Lung (tissue), 11 donors: ENCODE measurements at regions not wholly inside any gene's neighbourhood (a gene's known extent, or its start where the extent isn't known, plus 50 kb on each side); places are given as distances from the start of the nearest gene placed in this dataset.

Experiments
- ATAC-seq: fragments of 200-7000 bp; cut with Tn5 transposase; one replicate; pipeline ENCODE4 v1.9.1; 2020; ENCODE audit warnings: moderate number of reproducible peaks; ENCODE audit not compliant: insufficient read depth, low FRiP score
- DNase-seq, 3 donors: peaks; one replicate each; pipeline ENCODE4 v3.0.0-alpha.2; 2013 to 2017
- H3K27ac ChIP-seq, 2 donors: one replicate each; pipeline ENCODE4 v1.5.1; 2013; ENCODE audit warnings: mild to moderate bottlenecking in 2 of 2, moderate library complexity in 2 of 2, control low read depth in 1 of 2, inconsistent platforms in 1 of 2, low read depth in 1 of 2, low read length in 1 of 2
- H3K27me3 ChIP-seq, 3 donors: one replicate each; pipeline ENCODE4 v1.5.1; 2013; ENCODE audit warnings: low read length in 2 of 3; ENCODE audit not compliant: control insufficient read depth in 3 of 3, insufficient read depth in 3 of 3
- H3K36me3 ChIP-seq, 4 donors: one replicate each; pipeline ENCODE4 v1.5.1; 2013; ENCODE audit warnings: low read length in 4 of 4, mild to moderate bottlenecking in 1 of 4, moderate library complexity in 1 of 4; ENCODE audit not compliant: control insufficient read depth in 4 of 4, insufficient read depth in 4 of 4
- H3K4me1 ChIP-seq, 5 donors: one replicate each; pipeline ENCODE4 v1.5.1; 2013; ENCODE audit warnings: low read length in 5 of 5, mild to moderate bottlenecking in 2 of 5, moderate library complexity in 1 of 5; ENCODE audit not compliant: control insufficient read depth in 5 of 5, insufficient read depth in 5 of 5
- H3K4me3 ChIP-seq: one replicate; pipeline ENCODE4 v1.5.1; 2013; ENCODE audit warnings: mild to moderate bottlenecking, control low read depth, moderate library complexity
- H3K9ac ChIP-seq, 2 donors: one replicate each; pipeline ENCODE4 v1.5.1; 2013; ENCODE audit warnings: low read length in 2 of 2, control low read depth in 1 of 2; ENCODE audit not compliant: insufficient read depth in 1 of 2
- H3K9me3 ChIP-seq, 4 donors: one replicate each; pipeline ENCODE4 v1.5.1; 2013; ENCODE audit warnings: low read length in 3 of 4, mild to moderate bottlenecking in 1 of 4, moderate library complexity in 1 of 4; ENCODE audit not compliant: control insufficient read depth in 4 of 4, insufficient read depth in 3 of 4
- WGBS, 2 donors: extraction: QIAGEN DNeasy Blood & Tissue Kit; methylation state at CpG; one replicate each; pipeline ENCODE4 v1.1.7; 2013; 5-methylcytosine and 5-hydroxymethylcytosine counted together
- TF ChIP-seq, protein P1 (sequence below): IDR thresholded peaks from 2 replicates; pipeline ENCODE4 v1.5.1; 2012; ENCODE audit warnings: mild to moderate bottlenecking; ENCODE audit errors: control extremely low read depth, extremely low read depth
- donor health status: control.
- donor health status: control.
- donor health status: Bipolar disorder and iron deficiency.
- donor health status: healthy.
- donor health status: DM: yes; HTN: yes; CAD: no.

DNA sequence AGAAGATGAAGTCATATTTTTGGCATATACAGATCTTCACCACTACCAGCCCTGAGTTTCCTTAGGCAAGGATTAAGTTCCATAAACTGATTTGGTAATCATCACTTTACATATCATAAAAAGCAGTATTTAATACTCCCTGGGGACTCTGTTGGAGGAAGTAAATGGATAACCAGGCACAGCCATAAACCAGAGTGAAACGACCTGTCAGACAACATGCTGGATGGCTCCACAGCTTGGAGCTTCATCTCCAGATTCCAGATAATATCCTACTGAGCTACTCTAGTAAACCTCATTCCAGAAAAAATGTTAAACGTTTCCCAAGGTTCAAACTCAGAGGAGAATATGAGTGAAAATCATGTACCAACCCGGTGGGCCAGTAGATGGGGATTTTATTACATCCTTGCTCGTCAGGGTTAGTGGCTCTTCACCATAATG lies 109.2 kb downstream of the BASP1 start:
- Histone ChIP-seq H3K9me3 (no peaks in the 10 kb centered on the region), H3K9ac (no peak overlapping the region), H3K27me3 (no peaks in the 10 kb centered on the region), H3K27ac (no peak overlapping the region), H3K36me3 (no peaks in the 10 kb centered on the region), H3K4me1 (peaks cover 0 to 5% (median 0%) of the 10 kb centered on the region in 5 donors), H3K4me3 (no peak overlapping the region)
- ATAC-seq (no peak), DNase-seq (no peak)
- 68 to 89% methylated on average over 4 of the region's 4 CpGs for WGBS, 2 donors
- TF ChIP-seq, protein P1, sequence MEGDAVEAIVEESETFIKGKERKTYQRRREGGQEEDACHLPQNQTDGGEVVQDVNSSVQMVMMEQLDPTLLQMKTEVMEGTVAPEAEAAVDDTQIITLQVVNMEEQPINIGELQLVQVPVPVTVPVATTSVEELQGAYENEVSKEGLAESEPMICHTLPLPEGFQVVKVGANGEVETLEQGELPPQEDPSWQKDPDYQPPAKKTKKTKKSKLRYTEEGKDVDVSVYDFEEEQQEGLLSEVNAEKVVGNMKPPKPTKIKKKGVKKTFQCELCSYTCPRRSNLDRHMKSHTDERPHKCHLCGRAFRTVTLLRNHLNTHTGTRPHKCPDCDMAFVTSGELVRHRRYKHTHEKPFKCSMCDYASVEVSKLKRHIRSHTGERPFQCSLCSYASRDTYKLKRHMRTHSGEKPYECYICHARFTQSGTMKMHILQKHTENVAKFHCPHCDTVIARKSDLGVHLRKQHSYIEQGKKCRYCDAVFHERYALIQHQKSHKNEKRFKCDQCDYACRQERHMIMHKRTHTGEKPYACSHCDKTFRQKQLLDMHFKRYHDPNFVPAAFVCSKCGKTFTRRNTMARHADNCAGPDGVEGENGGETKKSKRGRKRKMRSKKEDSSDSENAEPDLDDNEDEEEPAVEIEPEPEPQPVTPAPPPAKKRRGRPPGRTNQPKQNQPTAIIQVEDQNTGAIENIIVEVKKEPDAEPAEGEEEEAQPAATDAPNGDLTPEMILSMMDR: no peak

DNA sequence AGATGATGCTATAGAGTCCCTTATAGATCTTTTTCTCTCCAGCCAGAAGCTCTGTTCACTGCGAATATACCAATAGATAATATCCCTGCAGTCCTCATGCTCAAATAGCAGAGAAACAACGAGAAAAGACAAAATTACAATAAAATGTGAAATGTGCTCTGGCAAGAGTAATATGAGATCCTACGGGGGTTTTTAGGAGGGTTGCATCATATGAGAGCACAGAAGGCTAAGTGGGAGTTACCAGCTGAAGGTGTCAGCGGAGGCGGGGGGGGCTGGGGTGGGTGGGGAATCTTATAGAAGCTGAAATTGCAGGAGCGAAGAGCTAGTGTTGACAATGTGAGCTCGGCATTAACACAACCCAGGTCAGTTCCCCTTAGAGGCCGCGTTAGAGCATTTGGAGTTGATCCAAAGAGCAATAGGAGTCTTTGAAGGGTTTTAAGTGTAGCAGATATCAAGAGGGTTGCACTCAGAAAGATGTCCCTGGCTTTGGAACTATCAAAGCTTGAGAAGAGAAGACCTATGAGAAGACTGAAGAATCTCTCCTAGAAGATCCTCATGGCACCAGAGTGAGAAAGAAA lies 109.7 kb downstream of the BASP1 start:
- Histone ChIP-seq H3K4me3 (no peak overlapping the region), H3K4me1 (peaks cover 0 to 5% (median 0%) of the 10 kb centered on the region in 5 donors), H3K9me3 (no peaks in the 10 kb centered on the region), H3K36me3 (no peaks in the 10 kb centered on the region), H3K9ac (no peak overlapping the region), H3K27ac (no peak overlapping the region), H3K27me3 (no peaks in the 10 kb centered on the region)
- WGBS, 2 donors: 58 to 75% methylated on average over 9 of the region's 9 CpGs
- TF ChIP-seq, protein P1: no peak
- ATAC-seq (no peak), DNase-seq (no peak)

DNA sequence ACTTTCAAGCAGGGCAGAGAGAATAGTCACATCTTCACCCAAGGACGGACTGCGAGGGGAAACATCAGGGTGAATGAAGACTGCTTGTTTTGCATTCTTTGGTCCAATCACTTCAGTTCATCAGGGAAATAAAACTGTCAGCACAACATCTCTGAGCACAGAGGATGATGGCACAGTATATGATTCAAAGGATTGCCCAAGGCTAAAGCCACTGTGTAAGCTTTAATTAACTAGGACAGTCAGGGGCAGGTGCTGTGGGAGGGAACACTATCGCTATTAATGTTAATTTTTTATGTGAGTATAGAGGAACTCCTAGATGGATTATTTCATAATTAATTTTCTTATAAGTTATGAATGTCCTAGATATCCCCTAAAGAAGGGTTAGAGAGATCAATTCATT lies 112.1 kb downstream of the BASP1 start:
- H3K4me3 ChIP-seq: no peak overlapping the region
- H3K27me3 ChIP-seq: no peaks in the 10 kb centered on the region
- ATAC-seq (no peak), DNase-seq (no peak)
- whole genome bisulfite sequencing, 2 donors: 97 to 98% methylated on average over 3 of the region's 3 CpGs
- TF ChIP-seq, protein P1: no peak
- no peak overlapping the region for H3K27ac ChIP-seq
- no peaks in the 10 kb centered on the region for H3K36me3 ChIP-seq
- no peaks in the 10 kb centered on the region for H3K9me3 ChIP-seq
- no peak overlapping the region for H3K9ac ChIP-seq
- H3K4me1 ChIP-seq: peaks cover 0 to 5% (median 0%) of the 10 kb centered on the region in 5 donors

DNA sequence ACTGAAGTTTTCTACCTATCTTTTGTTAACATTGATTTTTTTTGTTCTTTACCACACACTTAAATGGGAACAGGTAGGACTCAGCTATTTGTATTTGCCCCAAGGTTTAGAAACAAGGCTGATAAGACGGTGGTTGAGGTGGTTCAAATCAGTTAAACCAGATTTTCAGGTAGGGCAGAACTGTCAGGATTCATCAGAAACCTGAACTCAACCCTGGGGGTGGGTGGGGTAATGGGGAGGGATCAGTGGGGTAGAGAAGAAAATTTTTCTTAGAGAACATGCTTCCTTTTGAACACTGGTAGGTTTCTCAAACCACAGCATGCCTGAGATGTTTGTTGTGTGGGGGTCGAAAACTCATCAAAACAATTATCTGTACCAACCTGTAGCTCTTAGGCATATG lies 113.0 kb downstream of the BASP1 start:
- H3K4me3 ChIP-seq: no peak overlapping the region
- H3K36me3 ChIP-seq: no peaks in the 10 kb centered on the region
- no peaks in the 10 kb centered on the region for H3K27me3 ChIP-seq
- no peak for ATAC-seq
- no peak overlapping the region for H3K27ac ChIP-seq
- TF ChIP-seq, protein P1: no peak
- DNase-seq: no peak
- H3K9me3 ChIP-seq: no peaks in the 10 kb centered on the region
- 71 to 83% methylated on average over 2 of the region's 2 CpGs for WGBS, 2 donors
- peaks cover 0 to 5% (median 0%) of the 10 kb centered on the region in 5 donors for H3K4me1 ChIP-seq
- H3K9ac ChIP-seq: no peak overlapping the region
